ENCODE measurements at regions not wholly inside any gene's neighbourhood (a gene's known extent, or its start where the extent isn't known, plus 50 kb on each side); places are given as distances from the start of the nearest gene placed in this dataset.
A peak's percentile ranks its signal among the peaks of the same experiment; 100 is the strongest.

GRCh38 chr6:133130863-133131262 lies 110.3 kb upstream of the EYA4 start:
- TF ChIP-seq CTCF (IDR thresholded peaks at IDR 0.05) (no peak), POLR2A (IDR thresholded peaks at IDR 0.05) (peak in 1 of 2 donors; percentile 10)
